ENCODE measurements at regions not wholly inside any gene's neighbourhood (a gene's known extent, or its start where the extent isn't known, plus 50 kb on each side); places are given as distances from the start of the nearest gene placed in this dataset.

DNA sequence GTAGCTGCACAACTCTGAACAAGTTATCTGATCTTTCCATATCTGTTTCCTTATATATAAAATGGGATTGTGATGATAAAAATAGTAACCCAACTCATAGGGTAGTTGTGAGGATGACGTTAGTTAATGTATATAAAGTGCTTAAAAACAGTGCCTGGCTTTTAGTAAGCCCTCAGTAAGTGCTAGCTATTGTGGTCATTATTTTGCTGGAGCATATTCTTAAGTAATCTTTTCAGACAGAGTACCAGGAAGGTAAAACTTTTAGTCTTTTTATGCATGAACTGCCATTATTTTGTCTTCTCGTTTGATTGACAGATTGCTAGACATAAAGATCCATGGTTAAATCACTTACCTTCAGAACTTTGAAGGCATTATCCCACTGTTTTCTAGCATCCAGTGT lies 62.5 kb upstream of the SIM2 start:
- no peak for DNase-seq

DNA sequence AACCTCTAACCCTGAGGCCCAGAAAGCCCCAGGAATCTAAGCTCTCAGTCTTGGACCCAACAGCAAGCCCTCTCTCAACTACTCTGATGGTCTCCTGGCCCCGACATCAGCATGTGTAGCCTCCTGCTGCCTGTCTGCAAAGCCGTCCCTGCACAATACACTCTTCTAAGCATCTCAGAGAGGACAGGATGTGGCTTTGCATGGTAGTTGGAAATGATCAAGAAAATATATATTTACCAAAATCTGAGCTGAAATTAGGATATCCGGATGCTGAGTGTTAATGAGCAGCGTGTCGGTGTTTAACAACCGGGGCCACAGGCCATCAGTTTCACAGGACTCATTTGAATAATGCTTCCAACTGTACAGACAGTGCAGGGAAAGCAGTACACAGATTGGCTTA lies 59.1 kb upstream of the SIM2 start:
- DNase-seq, result no peak

- no peak for DNase-seq
These were observed 58.7 kb upstream of the SIM2 start for GRCh38 chr21:36640174-36640720.

DNA sequence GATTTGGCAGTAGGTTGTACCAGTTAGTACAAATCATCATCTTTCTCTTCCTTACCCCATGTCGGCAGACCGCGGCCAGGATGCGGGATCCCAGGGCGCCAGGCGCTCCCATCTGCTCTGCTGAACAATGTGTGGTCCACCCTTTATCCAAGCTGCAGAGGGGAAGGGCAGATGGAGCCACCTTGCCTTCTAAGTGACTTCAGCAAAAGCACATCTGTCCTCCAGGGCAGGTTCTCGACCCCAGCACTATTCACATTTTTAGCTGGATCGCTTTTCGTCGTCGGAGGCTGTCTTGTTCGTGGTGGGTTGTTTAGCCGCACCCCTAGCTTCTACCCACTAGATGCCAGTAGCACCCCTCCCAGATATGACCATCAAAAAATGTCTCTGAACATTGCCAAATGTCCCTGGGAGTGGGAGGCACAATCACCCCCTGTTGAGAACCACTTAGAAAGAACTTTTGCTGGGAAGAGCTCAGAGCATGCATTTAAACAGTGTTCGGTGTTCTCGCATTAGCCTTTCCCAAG lies 58.1 kb upstream of the SIM2 start:
- DNase-seq, result no peak

- no peak for DNase-seq
These were observed 57.6 kb upstream of the SIM2 start for GRCh38 chr21:36641346-36641745.

DNA sequence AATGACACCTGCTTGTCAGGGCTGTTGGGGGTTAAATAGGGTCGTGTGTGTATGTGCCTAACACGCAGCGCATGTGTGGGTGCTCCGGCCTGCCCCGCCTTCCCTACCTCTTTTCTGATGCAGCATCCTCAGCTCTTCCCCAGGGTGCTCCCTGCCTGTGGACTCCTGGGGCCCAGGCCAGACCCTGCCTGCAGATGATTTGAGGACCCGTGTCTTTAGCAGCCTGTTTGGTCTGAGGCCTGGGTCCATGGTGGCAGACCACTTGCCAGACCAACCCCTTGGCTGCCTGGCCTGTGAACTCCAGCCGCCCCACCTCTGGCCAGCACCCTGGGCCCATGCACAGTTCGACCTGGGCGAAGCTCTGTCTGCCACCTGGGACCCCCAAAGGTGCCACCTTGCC lies 57.0 kb upstream of the SIM2 start:
- DNase-seq, result no peak

DNA sequence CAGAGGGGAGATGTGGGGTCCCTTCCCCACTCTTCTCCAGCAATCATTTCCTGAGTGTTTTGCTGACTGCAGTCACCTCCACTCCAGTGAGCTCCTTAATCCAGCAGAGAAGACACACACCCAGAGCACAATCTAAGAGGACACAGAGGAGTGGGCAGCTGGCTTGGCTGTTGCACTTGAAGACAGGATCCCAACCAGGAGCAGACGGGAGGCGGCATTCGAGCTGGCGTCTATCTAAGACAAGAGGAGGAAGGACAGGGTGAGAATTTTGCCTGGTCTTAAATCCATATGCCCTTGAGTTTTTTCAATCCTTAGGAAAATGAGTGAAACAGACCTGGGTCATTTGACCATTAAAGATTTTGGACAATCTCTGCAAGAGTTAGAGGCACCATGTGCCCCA lies 56.1 kb upstream of the SIM2 start:
- no peak for DNase-seq

- DNase-seq, result no peak
These were observed 55.3 kb upstream of the SIM2 start for GRCh38 chr21:36643374-36644250.

DNA sequence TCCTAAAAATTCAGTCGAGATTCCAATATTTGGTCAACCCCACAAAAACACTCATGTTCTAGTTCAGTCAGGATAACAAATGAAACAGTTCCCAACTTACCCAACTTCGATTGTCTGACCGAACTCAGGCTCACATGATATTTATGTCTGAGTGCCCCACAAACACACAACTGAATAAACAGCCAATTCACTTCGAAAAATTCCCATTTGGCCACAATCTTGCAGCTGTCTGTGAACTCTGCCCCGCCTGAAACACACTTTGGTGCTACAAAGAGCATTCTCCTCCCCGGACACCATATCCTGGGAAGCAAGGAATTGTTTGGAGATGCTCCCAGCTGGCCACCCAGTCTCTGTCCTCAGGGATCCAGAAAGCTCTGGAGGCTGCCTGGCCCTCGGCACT lies 52.9 kb upstream of the SIM2 start:
- DNase-seq, result no peak

- DNase-seq, result no peak
These were observed 52.3 kb upstream of the SIM2 start for GRCh38 chr21:36646645-36647044.

DNA sequence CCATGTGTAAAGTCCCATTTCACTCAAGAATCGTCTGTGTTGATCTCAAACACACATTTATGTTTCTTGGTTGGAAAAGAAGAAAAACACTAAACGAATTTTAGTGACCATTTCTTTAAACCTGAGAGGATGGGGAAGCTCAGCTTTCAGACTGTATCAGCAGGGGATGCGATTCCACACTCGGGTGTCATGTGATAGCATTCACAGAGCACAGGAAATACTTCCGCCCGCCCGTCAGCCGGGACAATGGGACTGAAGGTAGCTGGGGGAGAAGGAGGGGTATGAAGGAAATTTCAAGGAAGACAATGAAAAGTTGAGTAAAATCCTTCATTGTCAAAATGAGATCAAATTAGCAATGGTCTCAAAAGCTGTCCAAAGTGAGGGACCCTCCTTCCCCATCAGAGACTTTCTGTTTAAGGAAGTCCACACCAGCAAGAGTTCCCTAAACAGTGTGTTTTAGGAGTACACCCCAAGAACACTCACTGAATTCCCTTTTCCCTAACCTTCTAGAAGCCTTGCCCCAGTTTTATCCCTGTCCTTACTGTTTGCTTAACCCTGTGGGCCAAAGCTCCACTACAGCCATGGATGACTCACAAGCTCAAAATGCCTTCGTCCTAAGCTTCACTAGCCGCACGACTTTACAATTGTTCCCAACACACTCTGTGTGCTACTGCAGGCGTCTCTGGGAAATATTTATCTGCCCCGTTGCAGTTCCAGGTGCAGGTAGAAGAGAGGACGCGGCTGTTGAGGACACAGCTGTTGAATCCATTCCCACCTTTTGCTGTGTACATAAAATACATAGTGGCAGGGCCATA lies 51.4 kb upstream of the SIM2 start:
- no peak for DNase-seq

All from NCI-H187 treated with DMSO at 0.1 percent for 48 hours (cell line).